ENCODE measurements at regions not wholly inside any gene's neighbourhood (a gene's known extent, or its start where the extent isn't known, plus 50 kb on each side); places are given as distances from the start of the nearest gene placed in this dataset.
"Not testable (repeated sequence)": the region's sequence is repeated elsewhere in the genome, so short reads cannot be mapped to it uniquely, and the experiment has no call there.

DNA sequence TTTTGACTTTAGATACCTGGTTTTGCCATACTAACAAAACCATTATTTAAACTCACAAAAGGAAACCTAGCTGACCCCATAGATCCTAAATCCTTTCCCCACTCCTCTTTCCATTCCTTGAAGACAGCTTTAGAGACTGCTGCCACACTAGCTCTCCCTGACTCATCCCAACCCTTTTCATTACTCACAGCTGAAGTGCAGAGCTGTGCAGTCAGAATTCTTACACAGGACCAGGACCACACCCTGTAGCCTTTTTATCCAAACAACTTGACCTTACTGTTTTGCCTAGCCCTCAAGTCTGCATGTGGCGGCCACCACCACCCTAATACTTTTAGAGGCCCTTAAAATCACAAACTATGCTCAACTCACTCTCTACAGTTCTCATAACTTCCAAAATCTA is 325.1 kb upstream of the KCNMB2 start:
- H3K27ac Mint-ChIP-seq, H3K27me3 Mint-ChIP-seq, H3K4me1 Mint-ChIP-seq, H3K9me3 Mint-ChIP-seq, H3K4me3 Mint-ChIP-seq, H3K36me3 Mint-ChIP-seq, DNase-seq: not testable (repeated sequence)

- Mint-ChIP-seq H3K4me1 (no peaks in the 10 kb centered on the region), H3K36me3 (no peaks in the 10 kb centered on the region), H3K9me3 (peaks cover 4% of the 10 kb centered on the region), H3K4me3 (no peak overlapping the region), H3K27ac (no peak overlapping the region), H3K27me3 (no peaks in the 10 kb centered on the region)
- DNase-seq, result no peak
Measured at GRCh38 chr3:178217479-178217878, 318.8 kb upstream of the KCNMB2 start.

DNA sequence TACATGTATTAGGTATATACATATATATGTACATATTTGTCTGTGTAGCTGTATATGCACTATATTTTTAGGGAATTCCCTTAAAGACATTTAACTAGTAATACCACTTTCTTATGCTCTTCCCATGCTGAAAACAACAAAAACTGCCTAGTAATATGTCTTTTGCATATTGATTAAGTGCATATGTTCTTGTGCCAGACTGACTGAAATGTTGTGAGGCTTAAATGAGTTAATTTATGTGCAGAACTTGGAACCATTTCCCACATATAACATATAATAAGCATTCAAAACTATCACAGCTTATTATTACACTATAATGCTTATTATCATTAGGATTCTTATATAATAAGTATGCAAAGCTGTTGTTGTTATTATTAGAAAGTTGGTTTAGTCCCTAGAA is 318.0 kb upstream of the KCNMB2 start:
- Mint-ChIP-seq H3K9me3 (peaks cover 4% of the 10 kb centered on the region), H3K27me3 (no peaks in the 10 kb centered on the region), H3K27ac (no peak overlapping the region), H3K4me3 (no peak overlapping the region), H3K4me1 (no peaks in the 10 kb centered on the region), H3K36me3 (no peaks in the 10 kb centered on the region)
- DNase-seq, result no peak

DNA sequence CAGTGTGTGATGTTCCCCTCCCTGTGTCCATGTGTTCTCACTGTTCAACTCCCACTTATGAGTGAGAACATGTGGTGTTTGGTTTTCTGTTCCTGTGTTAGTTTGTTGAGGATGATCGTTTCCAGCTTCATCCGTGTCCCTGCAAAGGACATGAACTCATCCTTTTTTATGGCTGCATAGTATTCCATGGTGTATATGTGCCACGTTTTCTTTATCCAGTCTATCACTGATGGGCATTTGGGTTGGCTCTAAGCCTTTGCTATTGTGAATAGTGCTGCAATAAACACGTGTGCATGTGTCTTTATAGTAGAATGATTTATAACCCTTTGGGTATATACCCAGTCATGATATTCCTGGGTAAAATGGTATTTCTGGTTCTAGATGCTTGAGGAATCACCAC is 316.6 kb upstream of the KCNMB2 start:
- not testable (repeated sequence) for H3K4me3 Mint-ChIP-seq, H3K4me1 Mint-ChIP-seq, H3K27ac Mint-ChIP-seq, H3K36me3 Mint-ChIP-seq, H3K9me3 Mint-ChIP-seq, H3K27me3 Mint-ChIP-seq, DNase-seq

GRCh38 chr3:178223876-178224275 is 312.4 kb upstream of the KCNMB2 start:
- Mint-ChIP-seq H3K9me3 (peaks cover 7% of the 10 kb centered on the region), H3K27ac (no peak overlapping the region), H3K4me3 (no peak overlapping the region), H3K27me3 (no peaks in the 10 kb centered on the region), H3K4me1 (no peaks in the 10 kb centered on the region), H3K36me3 (no peaks in the 10 kb centered on the region)
- DNase-seq, result no peak

DNA sequence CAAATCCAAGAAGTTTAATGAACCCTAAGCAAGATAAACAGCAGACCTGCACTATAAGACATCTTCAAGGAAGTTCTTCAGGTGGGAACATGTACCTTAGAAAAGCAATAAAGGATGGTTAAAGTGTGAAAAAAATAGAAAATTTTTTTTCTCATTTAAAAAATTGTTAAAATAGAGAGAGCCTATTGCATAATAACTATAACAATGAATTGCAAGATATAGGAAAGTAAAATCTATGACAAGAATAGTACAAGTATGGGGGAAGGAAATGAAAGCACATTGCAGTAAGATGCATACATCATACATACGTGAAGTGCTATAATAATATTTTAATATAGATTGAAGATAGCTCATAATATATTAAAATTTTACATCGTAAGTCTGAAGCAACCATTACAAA is 310.1 kb upstream of the KCNMB2 start:
- no peak for DNase-seq
- H3K9me3 Mint-ChIP-seq, result peaks cover 10% of the 10 kb centered on the region
- no peak overlapping the region for H3K27ac Mint-ChIP-seq
- no peaks in the 10 kb centered on the region for H3K36me3 Mint-ChIP-seq
- no peak overlapping the region for H3K4me3 Mint-ChIP-seq
- no peaks in the 10 kb centered on the region for H3K27me3 Mint-ChIP-seq
- H3K4me1 Mint-ChIP-seq, result no peaks in the 10 kb centered on the region

GRCh38 chr3:178231645-178232044 is 304.6 kb upstream of the KCNMB2 start:
- Mint-ChIP-seq H3K4me1 (no peaks in the 10 kb centered on the region), H3K4me3 (no peak overlapping the region), H3K27me3 (no peaks in the 10 kb centered on the region), H3K9me3 (peaks cover 10% of the 10 kb centered on the region), H3K27ac (no peak overlapping the region), H3K36me3 (no peaks in the 10 kb centered on the region)
- DNase-seq, result no peak

GRCh38 chr3:178233371-178234071 is 302.7 kb upstream of the KCNMB2 start:
- H3K36me3 Mint-ChIP-seq, result no peaks in the 10 kb centered on the region
- no peak overlapping the region for H3K27ac Mint-ChIP-seq
- no peaks in the 10 kb centered on the region for H3K4me1 Mint-ChIP-seq
- no peak for DNase-seq
- H3K9me3 Mint-ChIP-seq, result peaks cover 10% of the 10 kb centered on the region
- H3K4me3 Mint-ChIP-seq, result no peak overlapping the region
- H3K27me3 Mint-ChIP-seq, result no peaks in the 10 kb centered on the region

DNA sequence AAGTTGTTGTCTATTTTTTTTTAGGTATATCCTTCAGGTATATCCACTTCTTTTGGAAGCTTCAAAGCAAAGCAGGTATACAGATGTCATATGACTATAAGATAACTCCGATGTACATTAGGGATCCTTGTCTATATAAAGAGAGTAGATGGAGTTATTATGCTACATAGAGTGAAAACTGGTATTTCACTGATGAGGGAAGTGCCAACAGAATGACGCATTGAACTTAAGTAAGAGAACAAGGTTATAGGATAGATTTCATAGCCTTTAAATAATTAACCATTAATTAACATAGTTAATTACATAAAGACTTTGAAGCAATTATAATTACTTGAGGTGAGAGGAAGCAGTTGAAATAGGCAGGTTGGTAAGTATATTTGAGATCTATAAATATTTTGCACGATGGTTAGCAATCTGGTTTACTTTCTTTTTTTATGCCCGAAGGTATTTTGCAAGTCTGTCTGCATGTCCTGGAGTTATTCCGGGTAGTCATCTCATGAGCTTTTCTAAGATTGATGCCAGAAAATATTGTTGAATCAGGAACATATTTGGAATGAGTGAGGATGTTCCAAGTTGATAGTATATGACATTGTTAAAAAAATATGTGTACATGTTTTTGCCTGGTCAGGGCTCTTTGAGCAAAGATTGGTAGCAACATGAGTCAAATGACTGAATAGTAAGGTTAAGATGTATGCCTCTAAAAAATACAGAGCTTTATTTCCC is 299.5 kb upstream of the KCNMB2 start:
- DNase-seq, result no peak
- H3K4me3 Mint-ChIP-seq, result no peak overlapping the region
- no peak overlapping the region for H3K27ac Mint-ChIP-seq
- H3K36me3 Mint-ChIP-seq, result no peaks in the 10 kb centered on the region
- no peaks in the 10 kb centered on the region for H3K27me3 Mint-ChIP-seq
- no peaks in the 10 kb centered on the region for H3K4me1 Mint-ChIP-seq
- H3K9me3 Mint-ChIP-seq, result peaks cover 6% of the 10 kb centered on the region

DNA sequence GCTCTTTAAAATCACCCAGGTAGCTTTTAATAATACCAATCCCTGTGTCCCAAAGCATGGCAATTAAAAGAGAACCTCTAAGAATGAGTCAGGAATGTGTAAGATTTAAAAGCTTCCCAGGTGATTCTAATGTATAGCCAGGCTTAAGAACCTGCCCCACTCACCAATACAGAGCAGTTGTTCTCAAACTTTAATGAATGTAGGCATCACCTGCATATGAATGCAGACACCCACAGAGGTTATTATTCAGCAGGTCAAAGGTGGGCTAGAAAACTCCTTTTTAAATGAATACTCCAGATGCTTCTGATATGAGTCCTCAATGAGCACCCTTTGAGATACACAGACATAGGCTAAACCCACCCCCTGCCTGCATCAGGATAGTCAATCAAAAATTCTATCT is 298.1 kb upstream of the KCNMB2 start:
- peaks cover 6% of the 10 kb centered on the region for H3K9me3 Mint-ChIP-seq
- H3K4me1 Mint-ChIP-seq, result no peaks in the 10 kb centered on the region
- no peaks in the 10 kb centered on the region for H3K36me3 Mint-ChIP-seq
- H3K27ac Mint-ChIP-seq, result no peak overlapping the region
- no peak for DNase-seq
- no peak overlapping the region for H3K4me3 Mint-ChIP-seq
- no peaks in the 10 kb centered on the region for H3K27me3 Mint-ChIP-seq

GRCh38 chr3:178244733-178245709 is 291.2 kb upstream of the KCNMB2 start:
- H3K4me3 Mint-ChIP-seq, result no peak overlapping the region
- peaks cover 6% of the 10 kb centered on the region for H3K9me3 Mint-ChIP-seq
- no peaks in the 10 kb centered on the region for H3K4me1 Mint-ChIP-seq
- no peak for DNase-seq
- no peak overlapping the region for H3K27ac Mint-ChIP-seq
- no peaks in the 10 kb centered on the region for H3K36me3 Mint-ChIP-seq
- no peaks in the 10 kb centered on the region for H3K27me3 Mint-ChIP-seq

- peaks cover under 1% of the 10 kb centered on the region for H3K9me3 Mint-ChIP-seq
- no peaks in the 10 kb centered on the region for H3K36me3 Mint-ChIP-seq
- DNase-seq, result no peak
- H3K4me1 Mint-ChIP-seq, result no peaks in the 10 kb centered on the region
- H3K4me3 Mint-ChIP-seq, result no peak overlapping the region
- H3K27ac Mint-ChIP-seq, result no peak overlapping the region
- no peaks in the 10 kb centered on the region for H3K27me3 Mint-ChIP-seq
Measured at GRCh38 chr3:178246004-178246403, 290.2 kb upstream of the KCNMB2 start.

GRCh38 chr3:178255315-178255714 is 280.9 kb upstream of the KCNMB2 start:
- Mint-ChIP-seq H3K27me3 (no peaks in the 10 kb centered on the region), H3K27ac (no peak overlapping the region), H3K4me3 (no peak overlapping the region), H3K9me3 (no peaks in the 10 kb centered on the region), H3K4me1 (no peaks in the 10 kb centered on the region), H3K36me3 (no peaks in the 10 kb centered on the region)
- DNase-seq, result no peak

GRCh38 chr3:178257491-178257890 is 278.7 kb upstream of the KCNMB2 start:
- no peak for DNase-seq
- Mint-ChIP-seq H3K9me3 (no peaks in the 10 kb centered on the region), H3K4me3 (no peak overlapping the region), H3K27me3 (no peaks in the 10 kb centered on the region), H3K4me1 (peaks cover 1% of the 10 kb centered on the region), H3K27ac (no peak overlapping the region), H3K36me3 (no peaks in the 10 kb centered on the region)

DNA sequence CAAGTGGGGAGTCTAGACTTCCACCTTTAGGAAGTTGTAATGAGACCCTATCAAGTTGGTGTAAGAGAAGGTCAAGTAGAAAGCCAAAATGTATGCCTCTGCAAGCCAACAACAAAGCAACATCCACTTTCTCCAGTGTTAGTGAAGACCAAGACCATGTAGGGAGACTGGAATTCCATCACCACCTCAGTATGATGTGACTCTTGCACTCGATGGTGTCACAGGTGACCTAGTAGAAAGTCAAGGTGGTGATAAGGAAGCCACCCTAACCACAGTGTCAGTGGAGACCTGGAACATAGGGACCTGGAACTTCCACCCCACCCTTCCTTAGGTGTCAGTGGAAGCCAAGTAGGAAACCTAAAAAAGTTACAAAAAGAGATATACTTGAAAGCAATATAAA is 278.1 kb upstream of the KCNMB2 start:
- Mint-ChIP-seq H3K4me1 (peaks cover 1% of the 10 kb centered on the region), H3K9me3 (no peaks in the 10 kb centered on the region)

More for the DNA sequence above, 278.1 kb upstream of the KCNMB2 start:
- no peak for DNase-seq
- Mint-ChIP-seq H3K4me3 (no peak overlapping the region), H3K27me3 (no peaks in the 10 kb centered on the region), H3K36me3 (no peaks in the 10 kb centered on the region), H3K27ac (no peak overlapping the region)
